Thyroid gland (tissue), 4 donors: ENCODE measurements at regions not wholly inside any gene's neighbourhood (a gene's known extent, or its start where the extent isn't known, plus 50 kb on each side); places are given as distances from the start of the nearest gene placed in this dataset.

Experiments
- DNase-seq, 2 donors: peaks; one replicate each; pipeline ENCODE4 v3.0.0-alpha.2; 2019
- H3K27ac ChIP-seq, 3 donors: fragments of 200-600 bp; sonication (generic); 1 replicate in 2 of 3; 2 replicates in 1 of 3; pipeline ENCODE4 v1.5.1; 2016 to 2019; ENCODE audit warnings: mild to moderate bottlenecking in 1 of 3, moderate library complexity in 1 of 3
- H3K27me3 ChIP-seq: fragments of 200-600 bp; sonication (generic); one replicate; pipeline ENCODE4 v1.5.1; 2019
- H3K36me3 ChIP-seq, 2 donors: fragments of 200-600 bp; sonication (generic); one replicate each; pipeline ENCODE4 v1.5.1; 2016 to 2019
- H3K4me1 ChIP-seq, 2 donors: fragments of 200-600 bp; sonication (generic); one replicate each; pipeline ENCODE4 v1.5.1; 2017 to 2019
- H3K4me3 ChIP-seq, 3 donors: fragments of 200-600 bp; sonication (generic); replicated peaks in 1 of 3; 1 replicate in 2 of 3; 2 replicates in 1 of 3; pipeline ENCODE4 v1.5.1; 2016; ENCODE audit warnings: mild to moderate bottlenecking in 1 of 3
- H3K9me3 ChIP-seq: fragments of 200-600 bp; sonication (generic); one replicate; pipeline ENCODE4 v1.5.1; 2017
- POLR2A ChIP-seq, 2 donors: fragments of 450-650 bp; IDR thresholded peaks; one replicate each; pipeline ENCODE4 v1.6.1; 2017; ENCODE audit warnings: antibody characterized with exemption in 2 of 2, mild to moderate bottlenecking in 2 of 2, moderate library complexity in 1 of 2
- WGBS, 2 donors: methylation state at CpG; one replicate each; pipeline ENCODE4 v1.1.5; 2017; 5-methylcytosine and 5-hydroxymethylcytosine counted together
- intact Hi-C: fragments of 100-400 bp; cut with DNase I; formaldehyde crosslinking; loops from one replicate; pipeline ENCODE4 v1.15.1; 2023
- TF ChIP-seq, protein P1 (sequence below), 6 experiments: fragments of 200-600 bp in 3 of 6; fragments of 450-650 bp in 3 of 6; sonication (generic) in 3 of 6; IDR thresholded peaks; one replicate each; pipeline ENCODE4 v1.5.1; 2016 to 2019; ENCODE audit warnings: antibody characterized with exemption in 6 of 6, mild to moderate bottlenecking in 2 of 6, inconsistent platforms in 1 of 6, moderate library complexity in 1 of 6

DNA sequence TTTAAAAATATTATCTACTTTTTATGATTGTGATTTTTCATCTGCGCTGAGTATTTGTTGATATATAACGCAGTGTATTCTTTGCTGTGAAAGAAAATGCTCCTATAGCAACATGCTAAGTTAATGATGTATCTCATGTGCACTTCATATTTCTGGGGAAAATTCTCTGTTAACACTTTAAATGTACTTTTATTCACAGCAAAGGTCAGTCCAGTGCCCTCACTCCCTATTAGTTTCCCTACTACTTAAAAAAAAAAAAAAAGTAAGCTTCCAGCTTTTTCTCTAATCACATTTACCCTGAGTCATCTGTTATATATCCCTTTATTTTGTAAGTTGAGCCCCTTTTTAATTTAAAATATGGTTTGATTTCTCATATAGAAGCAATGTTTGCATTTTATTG is 219.8 kb downstream of the AEBP2 start:
- no peak for DNase-seq
- H3K27ac ChIP-seq, result no peak overlapping the region
- intact Hi-C loops, result no loop called here
- no peaks in the 10 kb centered on the region for H3K36me3 ChIP-seq
- WGBS, 2 donors, result 95 to 96% methylated on average over 2 of the region's 2 CpGs
- H3K27me3 ChIP-seq, result no peaks in the 10 kb centered on the region
- TF ChIP-seq, protein P1, sequence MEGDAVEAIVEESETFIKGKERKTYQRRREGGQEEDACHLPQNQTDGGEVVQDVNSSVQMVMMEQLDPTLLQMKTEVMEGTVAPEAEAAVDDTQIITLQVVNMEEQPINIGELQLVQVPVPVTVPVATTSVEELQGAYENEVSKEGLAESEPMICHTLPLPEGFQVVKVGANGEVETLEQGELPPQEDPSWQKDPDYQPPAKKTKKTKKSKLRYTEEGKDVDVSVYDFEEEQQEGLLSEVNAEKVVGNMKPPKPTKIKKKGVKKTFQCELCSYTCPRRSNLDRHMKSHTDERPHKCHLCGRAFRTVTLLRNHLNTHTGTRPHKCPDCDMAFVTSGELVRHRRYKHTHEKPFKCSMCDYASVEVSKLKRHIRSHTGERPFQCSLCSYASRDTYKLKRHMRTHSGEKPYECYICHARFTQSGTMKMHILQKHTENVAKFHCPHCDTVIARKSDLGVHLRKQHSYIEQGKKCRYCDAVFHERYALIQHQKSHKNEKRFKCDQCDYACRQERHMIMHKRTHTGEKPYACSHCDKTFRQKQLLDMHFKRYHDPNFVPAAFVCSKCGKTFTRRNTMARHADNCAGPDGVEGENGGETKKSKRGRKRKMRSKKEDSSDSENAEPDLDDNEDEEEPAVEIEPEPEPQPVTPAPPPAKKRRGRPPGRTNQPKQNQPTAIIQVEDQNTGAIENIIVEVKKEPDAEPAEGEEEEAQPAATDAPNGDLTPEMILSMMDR (IDR thresholded peaks at IDR 0.05), result no peak
- no peak for TF ChIP-seq POLR2A (IDR thresholded peaks at IDR 0.05)
- H3K9me3 ChIP-seq, result no peaks in the 10 kb centered on the region
- H3K4me3 ChIP-seq, result no peak overlapping the region
- H3K4me1 ChIP-seq, result no peaks in the 10 kb centered on the region

- intact Hi-C loops, result no loop called here
- no peak overlapping the region for H3K27ac ChIP-seq
- no peaks in the 10 kb centered on the region for H3K4me1 ChIP-seq
- 87 to 94% methylated on average over 2 of the region's 2 CpGs for WGBS, 2 donors
- H3K27me3 ChIP-seq, result no peaks in the 10 kb centered on the region
- H3K9me3 ChIP-seq, result no peaks in the 10 kb centered on the region
- DNase-seq, result no peak
- H3K4me3 ChIP-seq, result no peak overlapping the region
- no peaks in the 10 kb centered on the region for H3K36me3 ChIP-seq
- TF ChIP-seq POLR2A (IDR thresholded peaks at IDR 0.05), result no peak
- TF ChIP-seq, protein P1 (IDR thresholded peaks at IDR 0.05), result no peak
Measured at GRCh38 chr12:19659501-19659900, 220.2 kb downstream of the AEBP2 start.

GRCh38 chr12:19665121-19665900 is 226.0 kb downstream of the AEBP2 start:
- DNase-seq, result no peak
- TF ChIP-seq, protein P1 (IDR thresholded peaks at IDR 0.05), result no peak
- WGBS, 2 donors, result 55 to 81% methylated on average over 1 of the region's 1 CpG
- Histone ChIP-seq H3K27me3 (no peaks in the 10 kb centered on the region), H3K36me3 (no peaks in the 10 kb centered on the region), H3K4me3 (no peak overlapping the region), H3K4me1 (no peaks in the 10 kb centered on the region), H3K27ac (no peak overlapping the region), H3K9me3 (no peaks in the 10 kb centered on the region)
- intact Hi-C loops, result no loop called here

DNA sequence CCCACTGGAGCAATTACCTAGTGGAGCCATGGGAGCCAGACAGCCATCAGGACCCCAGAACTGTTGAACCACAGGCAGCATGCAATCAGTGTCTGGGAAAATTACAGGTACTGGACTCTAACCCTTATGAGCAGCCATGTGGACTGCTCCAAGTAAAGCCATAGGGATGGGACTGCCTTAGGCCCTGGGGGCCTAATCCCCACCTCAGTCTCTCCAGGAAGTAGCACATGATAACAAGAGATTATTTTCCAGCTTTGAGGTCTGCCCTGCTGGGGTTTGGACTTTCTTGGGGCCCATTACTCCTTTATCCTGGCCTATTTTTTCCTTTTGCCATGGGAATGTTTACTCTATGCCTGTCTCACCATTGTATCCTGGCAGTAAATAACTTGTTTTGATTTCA is 226.8 kb downstream of the AEBP2 start:
- no peak overlapping the region for H3K4me3 ChIP-seq
- H3K4me1 ChIP-seq, result no peaks in the 10 kb centered on the region
- H3K27ac ChIP-seq, result no peak overlapping the region
- H3K27me3 ChIP-seq, result no peaks in the 10 kb centered on the region
- H3K36me3 ChIP-seq, result no peaks in the 10 kb centered on the region
- intact Hi-C loops, result no loop called here
- no peaks in the 10 kb centered on the region for H3K9me3 ChIP-seq
- TF ChIP-seq, protein P1 (IDR thresholded peaks at IDR 0.05), result no peak
- no peak for TF ChIP-seq POLR2A (IDR thresholded peaks at IDR 0.05)
- no peak for DNase-seq

DNA sequence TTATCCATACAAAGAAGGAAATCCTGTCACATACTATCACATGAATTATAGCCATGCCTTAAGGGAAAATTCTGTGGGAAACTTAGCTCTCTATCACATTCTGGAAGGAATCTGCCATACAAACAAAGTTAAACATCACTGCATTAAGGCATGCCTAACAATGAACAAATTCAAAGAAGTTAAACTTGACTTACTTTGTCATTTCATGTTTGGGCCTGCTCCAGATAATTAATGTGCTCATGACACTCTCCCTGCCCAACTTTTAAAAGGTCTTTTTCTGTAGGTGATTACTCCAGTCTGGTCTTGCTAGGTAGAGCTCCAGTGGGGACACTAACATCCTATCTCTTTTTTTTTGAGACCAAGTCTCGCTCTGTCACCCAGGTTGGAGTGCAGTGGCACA is 230.5 kb downstream of the AEBP2 start:
- Histone ChIP-seq H3K36me3 (no peaks in the 10 kb centered on the region), H3K4me3 (no peak overlapping the region), H3K9me3 (no peaks in the 10 kb centered on the region), H3K4me1 (no peaks in the 10 kb centered on the region), H3K27me3 (no peaks in the 10 kb centered on the region), H3K27ac (no peak overlapping the region)
- intact Hi-C loops, result no loop called here
- TF ChIP-seq, protein P1 (IDR thresholded peaks at IDR 0.05), result no peak
- no peak for TF ChIP-seq POLR2A (IDR thresholded peaks at IDR 0.05)
- 85 to 100% methylated on average over 1 of the region's 1 CpG for WGBS, 2 donors
- no peak for DNase-seq
